Vagina (tissue), 2 donors: ENCODE measurements at regions not wholly inside any gene's neighbourhood (a gene's known extent, or its start where the extent isn't known, plus 50 kb on each side); places are given as distances from the start of the nearest gene placed in this dataset.

Experiments
- DNase-seq, 2 donors: peaks; one replicate each; pipeline ENCODE4 v3.0.0-alpha.2; 2017; ENCODE audit errors: extremely low spot score in 2 of 2
- H3K27ac ChIP-seq: fragments of 200-600 bp; sonication (generic); one replicate; pipeline ENCODE4 v1.5.1; 2019
- H3K27me3 ChIP-seq: fragments of 200-600 bp; sonication (generic); one replicate; pipeline ENCODE4 v1.5.1; 2019
- H3K36me3 ChIP-seq, 2 donors: fragments of 200-600 bp; sonication (generic); one replicate each; pipeline ENCODE4 v1.5.1; 2017 to 2019
- H3K4me1 ChIP-seq: fragments of 200-600 bp; sonication (generic); one replicate; pipeline ENCODE4 v1.5.1; 2019
- H3K4me3 ChIP-seq, 2 donors: fragments of 200-600 bp; sonication (generic); 1 replicate in 1 of 2; 2 replicates in 1 of 2; pipeline ENCODE4 v1.5.1; 2016 to 2019
- H3K9me3 ChIP-seq: fragments of 200-600 bp; sonication (generic); one replicate; pipeline ENCODE4 v1.5.1; 2019
- POLR2A ChIP-seq, 2 donors: fragments of 450-650 bp; IDR thresholded peaks; one replicate each; pipeline ENCODE4 v1.6.1; 2017; ENCODE audit warnings: antibody characterized with exemption in 2 of 2, mild to moderate bottlenecking in 2 of 2, moderate library complexity in 2 of 2
- POLR2AphosphoS5 ChIP-seq, 2 donors: sonication (generic); formaldehyde crosslinking; IDR thresholded peaks; one replicate each; pipeline ENCODE4 v1.9.0; 2017; ENCODE audit warnings: antibody characterized with exemption in 2 of 2, mild to moderate bottlenecking in 2 of 2, low read depth in 1 of 2; ENCODE audit not compliant: insufficient read depth in 1 of 2
- intact Hi-C: fragments of 100-400 bp; cut with DNase I; formaldehyde crosslinking; loops from one replicate; pipeline ENCODE4 v1.15.1; 2023
- TF ChIP-seq, protein P1 (sequence below), 3 experiments: fragments of 450-650 bp in 2 of 3; fragments of 200-600 bp in 1 of 3; sonication (generic) in 1 of 3; IDR thresholded peaks; one replicate each; pipeline ENCODE4 v1.5.1; 2017 to 2019; ENCODE audit warnings: antibody characterized with exemption in 3 of 3, mild to moderate bottlenecking in 2 of 3, moderate library complexity in 2 of 3

DNA sequence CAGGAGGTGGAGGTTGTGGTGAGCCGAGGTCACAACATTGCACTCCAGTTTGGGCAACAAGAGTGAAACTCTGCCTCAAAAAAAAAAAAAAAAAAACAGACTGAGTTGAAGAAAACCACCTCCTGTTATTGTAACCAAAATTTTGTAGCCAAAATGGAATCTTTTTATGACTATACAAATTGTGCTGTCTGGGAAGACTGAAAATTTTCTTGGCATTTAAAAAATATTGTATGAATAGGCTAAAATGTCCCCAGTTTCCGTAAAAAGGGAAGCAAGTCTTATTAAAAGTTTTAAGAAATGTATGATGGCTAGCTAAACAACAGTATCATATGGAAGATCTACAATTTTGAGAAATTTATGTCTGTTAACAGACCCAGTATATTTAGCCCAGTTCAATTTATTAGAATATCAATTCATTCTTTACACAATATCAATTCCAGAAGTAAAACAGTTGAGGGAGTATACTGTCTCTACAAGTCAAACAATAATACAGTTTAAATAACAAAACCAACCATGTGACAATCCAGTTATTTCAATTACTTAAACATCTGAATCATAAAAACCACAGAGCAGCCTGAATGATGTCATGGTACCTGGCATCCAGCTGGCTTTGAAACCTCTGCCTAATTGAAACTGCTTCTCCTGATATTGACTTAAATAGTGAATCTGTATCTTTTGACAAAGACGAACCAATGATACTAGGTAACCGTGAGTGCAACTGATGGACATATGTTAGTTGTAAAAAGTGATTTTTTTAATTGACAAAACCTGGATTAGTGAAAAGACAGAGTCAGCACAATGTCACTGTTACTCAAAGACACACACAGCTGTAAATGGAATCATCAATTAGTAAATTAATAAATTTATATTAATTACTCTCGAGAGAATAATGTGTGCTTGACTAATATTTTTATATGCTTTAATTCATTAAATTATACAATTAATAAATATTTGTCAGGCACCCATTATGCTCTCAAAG lies 166.6 kb upstream of the MARCKS start:
- no peak for DNase-seq
- Histone ChIP-seq H3K4me1 (peaks cover 18% of the 10 kb centered on the region), H3K9me3 (no peaks in the 10 kb centered on the region), H3K27me3 (no peaks in the 10 kb centered on the region), H3K36me3 (no peaks in the 10 kb centered on the region), H3K4me3 (no peak overlapping the region), H3K27ac (no peak overlapping the region)
- no peak for TF ChIP-seq POLR2A (IDR thresholded peaks at IDR 0.05)
- TF ChIP-seq, protein P1, sequence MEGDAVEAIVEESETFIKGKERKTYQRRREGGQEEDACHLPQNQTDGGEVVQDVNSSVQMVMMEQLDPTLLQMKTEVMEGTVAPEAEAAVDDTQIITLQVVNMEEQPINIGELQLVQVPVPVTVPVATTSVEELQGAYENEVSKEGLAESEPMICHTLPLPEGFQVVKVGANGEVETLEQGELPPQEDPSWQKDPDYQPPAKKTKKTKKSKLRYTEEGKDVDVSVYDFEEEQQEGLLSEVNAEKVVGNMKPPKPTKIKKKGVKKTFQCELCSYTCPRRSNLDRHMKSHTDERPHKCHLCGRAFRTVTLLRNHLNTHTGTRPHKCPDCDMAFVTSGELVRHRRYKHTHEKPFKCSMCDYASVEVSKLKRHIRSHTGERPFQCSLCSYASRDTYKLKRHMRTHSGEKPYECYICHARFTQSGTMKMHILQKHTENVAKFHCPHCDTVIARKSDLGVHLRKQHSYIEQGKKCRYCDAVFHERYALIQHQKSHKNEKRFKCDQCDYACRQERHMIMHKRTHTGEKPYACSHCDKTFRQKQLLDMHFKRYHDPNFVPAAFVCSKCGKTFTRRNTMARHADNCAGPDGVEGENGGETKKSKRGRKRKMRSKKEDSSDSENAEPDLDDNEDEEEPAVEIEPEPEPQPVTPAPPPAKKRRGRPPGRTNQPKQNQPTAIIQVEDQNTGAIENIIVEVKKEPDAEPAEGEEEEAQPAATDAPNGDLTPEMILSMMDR (IDR thresholded peaks at IDR 0.05): no peak
- peak in 1 of 2 donors; percentile 57 for TF ChIP-seq POLR2AphosphoS5 (IDR thresholded peaks at IDR 0.05; ENCODE audit: insufficient read depth in 1 of 2, low read depth in 1 of 2)
- intact Hi-C loops: no loop called here

DNA sequence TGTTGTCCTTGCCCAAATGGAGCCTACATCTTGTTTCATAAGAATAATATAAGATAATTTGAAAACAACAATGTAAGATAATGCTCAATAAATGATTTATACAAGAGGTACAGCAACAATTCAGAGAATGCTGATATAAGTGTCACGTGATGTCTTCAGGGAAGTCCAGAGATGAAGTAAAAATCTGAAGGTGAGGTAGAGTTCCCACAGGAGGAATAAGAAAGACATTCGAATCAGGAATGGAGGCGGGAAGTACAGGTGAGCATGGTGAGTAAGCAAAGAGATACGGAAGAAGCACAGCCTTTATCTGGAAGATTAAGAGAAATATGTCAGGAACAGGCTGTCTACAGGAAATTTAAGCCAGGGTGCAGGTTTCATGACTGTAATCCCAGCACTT lies 165.9 kb upstream of the MARCKS start:
- Histone ChIP-seq H3K4me1 (peaks cover 24% of the 10 kb centered on the region), H3K4me3 (no peak overlapping the region), H3K27me3 (no peaks in the 10 kb centered on the region), H3K27ac (no peak overlapping the region), H3K9me3 (no peaks in the 10 kb centered on the region), H3K36me3 (no peaks in the 10 kb centered on the region)
- TF ChIP-seq, protein P1 (IDR thresholded peaks at IDR 0.05): no peak
- TF ChIP-seq POLR2A (IDR thresholded peaks at IDR 0.05): no peak
- TF ChIP-seq POLR2AphosphoS5 (IDR thresholded peaks at IDR 0.05; ENCODE audit: insufficient read depth in 1 of 2, low read depth in 1 of 2): no peak
- intact Hi-C loops: no loop called here
- no peak for DNase-seq

DNA sequence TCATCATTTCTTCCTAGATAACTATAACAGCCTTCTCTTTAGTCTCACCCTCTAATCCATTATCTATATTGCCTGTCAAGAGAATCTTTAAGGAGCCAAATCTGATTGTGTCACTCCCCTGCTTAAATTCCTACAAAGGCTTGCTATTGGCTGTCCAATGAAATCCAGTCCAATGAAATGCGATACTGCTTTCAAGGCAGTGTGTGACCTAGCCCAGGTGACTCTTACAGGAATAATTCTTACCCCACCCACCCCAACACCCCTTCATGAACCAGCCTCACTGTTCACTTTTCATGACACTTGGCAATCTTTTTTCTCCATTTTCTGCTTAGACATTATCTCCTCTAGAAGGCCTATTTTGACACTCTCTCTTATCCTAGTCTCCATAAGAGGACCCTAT lies 163.3 kb upstream of the MARCKS start:
- intact Hi-C loops: no loop called here
- TF ChIP-seq POLR2A (IDR thresholded peaks at IDR 0.05) (no peak), POLR2AphosphoS5 (IDR thresholded peaks at IDR 0.05; ENCODE audit: insufficient read depth in 1 of 2, low read depth in 1 of 2) (no peak)
- TF ChIP-seq, protein P1 (IDR thresholded peaks at IDR 0.05): no peak
- no peak for DNase-seq
- no peaks in the 10 kb centered on the region for H3K36me3 ChIP-seq
- H3K4me1 ChIP-seq: peaks cover 24% of the 10 kb centered on the region
- H3K4me3 ChIP-seq: no peak overlapping the region
- H3K9me3 ChIP-seq: no peaks in the 10 kb centered on the region
- no peaks in the 10 kb centered on the region for H3K27me3 ChIP-seq
- no peak overlapping the region for H3K27ac ChIP-seq

DNA sequence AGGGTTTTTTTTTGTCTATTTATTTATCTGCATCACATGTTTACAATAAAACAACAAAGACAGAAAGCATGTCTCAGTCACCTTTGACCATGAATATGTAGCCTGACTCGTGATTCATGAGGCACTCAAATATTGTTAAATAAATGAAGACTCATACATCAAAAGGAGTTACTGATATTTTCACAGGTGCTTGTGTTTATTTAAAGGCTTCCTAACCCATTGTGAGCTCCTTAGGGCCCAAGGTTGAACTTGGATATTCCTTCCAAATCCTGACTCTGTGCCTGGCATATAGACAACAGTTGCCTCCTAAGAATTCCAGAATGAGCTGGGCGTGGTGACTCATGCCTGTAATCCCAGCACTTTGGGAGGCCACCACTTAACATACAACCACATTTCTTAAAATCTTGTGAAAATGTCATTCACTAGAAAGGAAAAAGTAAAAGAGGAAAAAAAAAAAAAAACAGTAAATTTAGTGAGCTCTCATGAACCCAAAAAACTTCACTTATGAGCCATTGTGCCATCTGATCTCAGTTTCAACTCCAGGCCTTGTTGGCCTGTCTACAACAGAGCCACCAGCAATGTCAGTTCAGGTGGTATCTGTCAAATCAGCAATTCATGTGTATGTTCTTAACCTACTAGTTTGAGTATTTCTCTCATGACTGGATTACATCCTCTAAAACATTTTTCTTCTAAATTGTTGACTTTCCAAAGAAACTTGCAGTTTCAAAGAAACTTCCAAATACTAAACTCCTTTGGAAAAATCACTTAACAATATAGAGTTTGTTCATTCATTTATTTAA lies 162.7 kb upstream of the MARCKS start:
- DNase-seq: no peak
- Histone ChIP-seq H3K4me3 (no peak overlapping the region), H3K36me3 (no peaks in the 10 kb centered on the region), H3K9me3 (no peaks in the 10 kb centered on the region), H3K27me3 (no peaks in the 10 kb centered on the region), H3K27ac (no peak overlapping the region), H3K4me1 (peaks cover 24% of the 10 kb centered on the region)
- TF ChIP-seq POLR2A (IDR thresholded peaks at IDR 0.05) (no peak), POLR2AphosphoS5 (IDR thresholded peaks at IDR 0.05; ENCODE audit: insufficient read depth in 1 of 2, low read depth in 1 of 2) (no peak)
- TF ChIP-seq, protein P1 (IDR thresholded peaks at IDR 0.05): no peak
- intact Hi-C loops: no loop called here
